Left kidney (tissue), 1 donor: ENCODE measurements at regions not wholly inside any gene's neighbourhood (a gene's known extent, or its start where the extent isn't known, plus 50 kb on each side); places are given as distances from the start of the nearest gene placed in this dataset.
A peak's percentile ranks its signal among the peaks of the same experiment; 100 is the strongest.

ENCODE experiments used
- DNase-seq: peaks from one replicate; pipeline ENCODE4 v3.0.0-alpha.2; 2013

GRCh38 chr18:25443776-25444175 lies 91.8 kb upstream of the ZNF521 start:
- no peak for DNase-seq

- no peak for DNase-seq
Observed at GRCh38 chr18:25435149-25435782, 83.3 kb upstream of the ZNF521 start.

- no peak for DNase-seq
Observed at GRCh38 chr18:25434745-25435144, 82.8 kb upstream of the ZNF521 start.

GRCh38 chr18:25433590-25433989 lies 81.6 kb upstream of the ZNF521 start:
- no peak for DNase-seq

- DNase-seq: no peak
Observed at GRCh38 chr18:25425024-25425423, 73.1 kb upstream of the ZNF521 start.

GRCh38 chr18:25423760-25424159 lies 71.8 kb upstream of the ZNF521 start:
- no peak for DNase-seq

GRCh38 chr18:25423267-25423666 lies 71.3 kb upstream of the ZNF521 start:
- no peak for DNase-seq

GRCh38 chr18:25422230-25422629 lies 70.3 kb upstream of the ZNF521 start:
- no peak for DNase-seq

- peak; percentile 36 for DNase-seq
Observed at GRCh38 chr18:25420077-25420825, 68.3 kb upstream of the ZNF521 start.

GRCh38 chr18:25416374-25416773 lies 64.4 kb upstream of the ZNF521 start:
- no peak for DNase-seq

GRCh38 chr18:25409971-25410370 lies 58.0 kb upstream of the ZNF521 start:
- DNase-seq: no peak

- DNase-seq: no peak
Observed at GRCh38 chr18:25408293-25408692, 56.3 kb upstream of the ZNF521 start.
